Trophoblast cell (in vitro differentiated cells and primary cell): ENCODE measurements at regions not wholly inside any gene's neighbourhood (a gene's known extent, or its start where the extent isn't known, plus 50 kb on each side); places are given as distances from the start of the nearest gene placed in this dataset.

ENCODE experiments used
- DNase-seq, 2 donors: peaks; one replicate each; pipeline ENCODE4 v3.0.0-alpha.2; 2016
- H2AFZ ChIP-seq: 2 replicates; pipeline ENCODE4 v1.6.1; 2013; ENCODE audit warnings: low read length, moderate library complexity, mild to moderate bottlenecking; ENCODE audit not compliant: insufficient read depth, poor library complexity
- H2AK5ac ChIP-seq: 2 replicates; pipeline ENCODE4 v1.6.1; 2013; ENCODE audit warnings: mild to moderate bottlenecking, low read length
- H2BK120ac ChIP-seq: 2 replicates; pipeline ENCODE4 v1.6.1; 2013; ENCODE audit warnings: low read length, mild to moderate bottlenecking, moderate library complexity; ENCODE audit not compliant: insufficient read depth, poor library complexity
- H2BK12ac ChIP-seq: 2 replicates; pipeline ENCODE4 v1.6.1; 2013; ENCODE audit warnings: mild to moderate bottlenecking, low read length, moderate library complexity
- H2BK5ac ChIP-seq: 2 replicates; pipeline ENCODE4 v1.6.1; 2013; ENCODE audit warnings: low read length, low read depth, moderate library complexity, mild to moderate bottlenecking; ENCODE audit not compliant: poor library complexity
- H3K14ac ChIP-seq: 2 replicates; pipeline ENCODE4 v1.6.1; 2013; ENCODE audit warnings: mild to moderate bottlenecking, low read length
- H3K18ac ChIP-seq: 2 replicates; pipeline ENCODE4 v1.6.1; 2013; ENCODE audit warnings: mild to moderate bottlenecking, low read length
- H3K23ac ChIP-seq: 2 replicates; pipeline ENCODE4 v1.6.1; 2013; ENCODE audit warnings: low read length
- H3K27ac ChIP-seq: 2 replicates; pipeline ENCODE4 v1.5.1; 2013; ENCODE audit warnings: low read depth, mild to moderate bottlenecking, inconsistent platforms, low read length, moderate library complexity
- H3K27me3 ChIP-seq: 2 replicates; pipeline ENCODE4 v1.6.1; 2013; ENCODE audit warnings: inconsistent platforms, mild to moderate bottlenecking, low read length, moderate library complexity; ENCODE audit not compliant: insufficient read depth
- H3K36me3 ChIP-seq, 2 experiments: 1 replicate in 1 of 2; 2 replicates in 1 of 2; pipeline ENCODE4 v1.6.1; 2013; ENCODE audit warnings: low read length in 2 of 2, mild to moderate bottlenecking in 2 of 2, moderate library complexity in 1 of 2; ENCODE audit not compliant: insufficient read depth in 2 of 2, control insufficient read depth in 1 of 2
- H3K4ac ChIP-seq: 2 replicates; pipeline ENCODE4 v1.6.1; 2013; ENCODE audit warnings: low read depth, mild to moderate bottlenecking, low read length, moderate library complexity
- H3K4me1 ChIP-seq, 2 experiments: 1 replicate in 1 of 2; 2 replicates in 1 of 2; pipeline ENCODE4 v1.6.1; 2013; ENCODE audit warnings: low read length in 2 of 2, mild to moderate bottlenecking in 2 of 2, moderate library complexity in 1 of 2; ENCODE audit not compliant: insufficient read depth in 2 of 2, control insufficient read depth in 1 of 2
- H3K4me2 ChIP-seq: 2 replicates; pipeline ENCODE4 v1.6.1; 2013; ENCODE audit warnings: inconsistent platforms, mild to moderate bottlenecking, low read length, moderate library complexity
- H3K4me3 ChIP-seq: 2 replicates; pipeline ENCODE4 v1.5.1; 2013; ENCODE audit warnings: mild to moderate bottlenecking, low read depth, low read length, inconsistent platforms
- H3K79me1 ChIP-seq: one replicate; pipeline ENCODE4 v1.6.1; 2013; ENCODE audit warnings: low read length
- H3K79me2 ChIP-seq: 2 replicates; pipeline ENCODE4 v1.6.1; 2013; ENCODE audit warnings: low read length, mild to moderate bottlenecking; ENCODE audit not compliant: control insufficient read depth, insufficient read depth, poor library complexity
- H3K9ac ChIP-seq: 2 replicates; pipeline ENCODE4 v1.6.1; 2013; ENCODE audit warnings: mild to moderate bottlenecking, low read length
- H3K9me3 ChIP-seq: 2 replicates; pipeline ENCODE4 v1.6.1; 2013; ENCODE audit warnings: low read depth, mild to moderate bottlenecking, control low read depth, inconsistent platforms, low read length; ENCODE audit not compliant: insufficient read depth
- H4K12ac ChIP-seq: 2 replicates; pipeline ENCODE4 v1.6.1; 2013; ENCODE audit warnings: low read depth, mild to moderate bottlenecking, low read length, moderate library complexity
- H4K8ac ChIP-seq: 2 replicates; pipeline ENCODE4 v1.6.1; 2013; ENCODE audit warnings: low read depth, mild to moderate bottlenecking, low read length, moderate library complexity
- H4K91ac ChIP-seq: one replicate; pipeline ENCODE4 v1.6.1; 2013; ENCODE audit warnings: low read depth, mild to moderate bottlenecking, low read length, moderate library complexity
- WGBS: extraction: QIAGEN DNeasy Blood & Tissue Kit; methylation state at CpG from one replicate; pipeline ENCODE4 v1.1.7; 2013; ENCODE audit warnings: missing lambda C conversion rate; ENCODE audit not compliant: insufficient read length, insufficient coverage; ENCODE audit errors: extremely low coverage; 5-methylcytosine and 5-hydroxymethylcytosine counted together

- no peak overlapping the region for H3K4me3 ChIP-seq
- WGBS, result no CpG with 5 or more reads among the region's 2 CpGs
- no peaks in the 10 kb centered on the region for H3K79me2 ChIP-seq
- H3K4me1 ChIP-seq, result peaks cover 3 to 4% of the 10 kb centered on the region in 2 experiments
- no peak overlapping the region for H2BK5ac ChIP-seq
- H2AFZ ChIP-seq, result no peak overlapping the region
- no peaks in the 10 kb centered on the region for H3K9me3 ChIP-seq
- no peak overlapping the region for H2BK120ac ChIP-seq
- H4K12ac ChIP-seq, result no peak overlapping the region
- no peak overlapping the region for H2BK12ac ChIP-seq
- H3K9ac ChIP-seq, result no peak overlapping the region
- H2AK5ac ChIP-seq, result no peak overlapping the region
- H3K79me1 ChIP-seq, result peaks cover 2% of the 10 kb centered on the region
- H3K23ac ChIP-seq, result no peak overlapping the region
- no peak for DNase-seq
- H3K36me3 ChIP-seq, result no peaks in the 10 kb centered on the region
- no peaks in the 10 kb centered on the region for H3K27me3 ChIP-seq
- H3K4me2 ChIP-seq, result no peak overlapping the region
- H3K14ac ChIP-seq, result no peak overlapping the region
- H4K91ac ChIP-seq, result no peak overlapping the region
- H4K8ac ChIP-seq, result no peak overlapping the region
- H3K18ac ChIP-seq, result no peak overlapping the region
- no peak overlapping the region for H3K27ac ChIP-seq
- no peak overlapping the region for H3K4ac ChIP-seq
Observed at GRCh38 chr10:62735464-62736167, 68.9 kb upstream of the ADO start.

DNA sequence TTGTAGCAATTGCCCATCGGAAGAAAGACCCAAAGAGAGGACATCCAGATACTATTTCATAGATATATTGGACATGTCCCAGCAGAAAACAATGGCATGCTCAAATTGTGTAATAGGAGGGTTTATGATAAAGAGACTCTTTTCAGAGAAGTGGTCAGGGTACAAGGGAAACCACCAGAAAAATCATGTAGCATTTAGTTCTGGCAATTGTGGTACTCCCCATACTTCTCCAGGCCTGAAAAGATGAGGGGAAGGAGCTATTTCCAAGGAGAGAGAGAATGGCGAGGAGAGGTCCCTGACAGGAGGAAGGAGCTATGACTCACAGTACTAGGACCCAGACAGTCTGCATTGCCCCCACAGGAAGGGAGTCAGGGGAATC lies 68.4 kb upstream of the ADO start:
- Histone ChIP-seq H3K23ac (no peak overlapping the region), H4K8ac (peak overlapping the region; percentile 28), H3K4me2 (no peak overlapping the region), H2BK12ac (no peak overlapping the region), H2BK120ac (no peak overlapping the region), H3K14ac (peak overlapping the region; percentile 44), H2AFZ (no peak overlapping the region), H3K9ac (no peak overlapping the region), H3K79me2 (no peaks in the 10 kb centered on the region), H3K36me3 (no peaks in the 10 kb centered on the region), H3K27me3 (no peaks in the 10 kb centered on the region), H3K4me1 (peaks cover 3 to 4% of the 10 kb centered on the region in 2 experiments), H3K18ac (no peak overlapping the region), H3K4me3 (no peak overlapping the region), H3K4ac (no peak overlapping the region), H2BK5ac (no peak overlapping the region), H4K91ac (no peak overlapping the region), H4K12ac (no peak overlapping the region), H3K79me1 (peaks cover 2% of the 10 kb centered on the region), H3K27ac (no peak overlapping the region), H3K9me3 (no peaks in the 10 kb centered on the region), H2AK5ac (no peak overlapping the region)
- no peak for DNase-seq
- no CpG with 5 or more reads among the region's 2 CpGs for WGBS

- Histone ChIP-seq H2AFZ (no peak overlapping the region), H3K18ac (no peak overlapping the region), H3K4me2 (no peak overlapping the region), H3K4me1 (peaks cover 3 to 4% of the 10 kb centered on the region in 2 experiments), H3K36me3 (no peaks in the 10 kb centered on the region), H3K9me3 (no peaks in the 10 kb centered on the region), H3K23ac (no peak overlapping the region), H2BK5ac (no peak overlapping the region), H3K9ac (no peak overlapping the region), H3K27ac (no peak overlapping the region), H2BK120ac (no peak overlapping the region), H3K79me1 (peaks cover 2% of the 10 kb centered on the region), H3K4me3 (no peak overlapping the region), H2BK12ac (no peak overlapping the region), H4K8ac (no peak overlapping the region), H3K27me3 (no peaks in the 10 kb centered on the region), H3K14ac (no peak overlapping the region), H4K12ac (no peak overlapping the region), H3K4ac (no peak overlapping the region), H4K91ac (no peak overlapping the region), H3K79me2 (no peaks in the 10 kb centered on the region), H2AK5ac (no peak overlapping the region)
- DNase-seq, result no peak
- no CpG with 5 or more reads among the region's 3 CpGs for WGBS
Observed at GRCh38 chr10:62738916-62739315, 65.6 kb upstream of the ADO start.

DNA sequence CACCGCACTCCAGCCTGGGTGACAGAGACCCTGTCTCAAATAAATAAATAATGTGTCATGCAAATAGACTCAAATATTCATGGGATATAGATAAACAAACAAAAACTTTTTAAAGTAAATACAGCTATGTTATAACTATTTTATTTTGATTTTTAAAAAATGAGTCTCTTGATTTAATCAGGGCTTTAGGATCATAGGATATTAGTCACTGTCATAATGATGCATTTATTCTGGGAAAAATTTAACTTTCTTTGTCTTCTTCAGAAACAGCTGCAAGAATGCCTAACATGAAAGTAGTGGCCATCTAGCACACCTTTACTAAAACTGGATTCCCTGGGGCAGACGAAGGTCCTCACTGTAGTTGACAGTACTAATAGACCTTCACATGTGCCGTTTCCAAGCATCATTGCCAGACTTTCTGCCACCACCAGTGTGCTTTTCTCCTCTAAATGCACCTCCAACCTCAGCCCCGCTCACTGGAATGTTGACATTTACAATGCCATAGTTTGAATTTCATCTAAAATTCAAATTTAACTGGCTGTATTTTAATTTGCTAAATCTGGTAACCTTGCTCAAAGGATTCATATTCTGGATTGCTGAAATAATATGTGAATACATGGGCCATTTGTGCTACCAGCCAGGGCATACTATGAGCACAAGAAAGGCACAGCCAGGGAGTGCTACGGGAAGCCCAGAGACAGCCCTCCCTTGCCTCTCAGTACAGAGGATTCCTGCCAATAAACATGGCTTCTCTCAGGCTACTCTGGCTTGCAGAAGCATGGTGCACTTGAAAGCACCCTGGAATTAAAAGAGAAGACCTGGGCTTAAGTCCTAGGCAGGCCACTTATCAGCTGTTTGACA lies 63.4 kb upstream of the ADO start:
- Histone ChIP-seq H3K79me1 (peaks cover 2% of the 10 kb centered on the region), H2BK120ac (no peak overlapping the region), H3K4me2 (no peak overlapping the region), H4K91ac (no peak overlapping the region), H2BK12ac (no peak overlapping the region), H3K9me3 (no peaks in the 10 kb centered on the region), H3K9ac (no peak overlapping the region), H3K27ac (no peak overlapping the region), H2BK5ac (no peak overlapping the region), H3K14ac (no peak overlapping the region), H3K36me3 (no peaks in the 10 kb centered on the region), H3K4me1 (peaks cover 3 to 4% of the 10 kb centered on the region in 2 experiments), H2AK5ac (no peak overlapping the region), H3K27me3 (no peaks in the 10 kb centered on the region), H4K8ac (no peak overlapping the region), H3K18ac (no peak overlapping the region), H4K12ac (no peak overlapping the region), H3K4me3 (no peak overlapping the region), H3K23ac (no peak overlapping the region), H2AFZ (no peak overlapping the region), H3K4ac (no peak overlapping the region), H3K79me2 (no peaks in the 10 kb centered on the region)
- no CpG with 5 or more reads among the region's 5 CpGs for WGBS
- DNase-seq, result no peak
